Kidney glomerular epithelial cell (primary cell): ENCODE measurements at regions not wholly inside any gene's neighbourhood (a gene's known extent, or its start where the extent isn't known, plus 50 kb on each side); places are given as distances from the start of the nearest gene placed in this dataset.
A peak's percentile ranks its signal among the peaks of the same experiment; 100 is the strongest.

Experiments
- DNase-seq: peaks from one replicate; lab custom pipeline; 2025; lab: John Stamatoyannopoulos, UW

DNA sequence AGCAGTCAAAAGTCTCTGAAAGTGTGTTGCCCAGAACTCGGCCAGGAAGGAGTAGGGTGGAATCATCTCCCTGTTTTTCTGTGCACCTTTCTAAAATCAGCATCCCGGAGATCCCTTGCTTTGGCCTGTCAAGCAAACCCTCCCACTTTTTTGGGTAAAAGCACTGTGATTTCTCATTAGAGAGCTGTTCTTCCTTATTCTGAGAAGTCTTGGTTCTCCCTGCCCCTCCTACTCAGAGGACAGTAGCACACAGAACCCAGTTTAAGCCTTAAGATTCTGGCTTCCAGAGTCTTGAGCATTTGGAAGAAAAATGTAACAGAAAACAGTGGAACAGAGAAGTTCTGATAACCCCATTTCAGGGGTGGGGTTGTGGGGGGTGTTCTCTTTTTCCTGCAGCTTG is 52.6 kb upstream of the KATNAL1 start:
- DNase-seq, result no peak

DNA sequence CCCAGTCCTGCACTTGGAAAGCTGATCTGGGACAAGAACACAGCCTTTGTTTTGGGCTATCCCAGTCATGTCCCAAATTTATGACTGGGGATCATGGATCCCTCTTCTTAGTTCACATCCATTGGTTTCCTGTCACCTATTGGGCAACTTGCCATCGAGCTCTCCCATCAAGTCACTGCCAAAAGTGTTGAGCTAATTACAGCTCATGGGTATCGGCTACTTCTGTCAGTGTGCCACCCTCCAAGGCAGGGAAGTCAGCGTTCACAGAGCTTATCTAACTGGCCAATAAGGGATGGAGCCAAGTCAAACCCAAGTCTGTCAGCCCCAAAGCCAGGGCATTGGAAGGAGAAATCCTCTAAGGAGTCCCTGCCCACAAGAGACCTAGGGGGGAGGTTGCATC is 53.2 kb upstream of the KATNAL1 start:
- DNase-seq, result no peak

DNA sequence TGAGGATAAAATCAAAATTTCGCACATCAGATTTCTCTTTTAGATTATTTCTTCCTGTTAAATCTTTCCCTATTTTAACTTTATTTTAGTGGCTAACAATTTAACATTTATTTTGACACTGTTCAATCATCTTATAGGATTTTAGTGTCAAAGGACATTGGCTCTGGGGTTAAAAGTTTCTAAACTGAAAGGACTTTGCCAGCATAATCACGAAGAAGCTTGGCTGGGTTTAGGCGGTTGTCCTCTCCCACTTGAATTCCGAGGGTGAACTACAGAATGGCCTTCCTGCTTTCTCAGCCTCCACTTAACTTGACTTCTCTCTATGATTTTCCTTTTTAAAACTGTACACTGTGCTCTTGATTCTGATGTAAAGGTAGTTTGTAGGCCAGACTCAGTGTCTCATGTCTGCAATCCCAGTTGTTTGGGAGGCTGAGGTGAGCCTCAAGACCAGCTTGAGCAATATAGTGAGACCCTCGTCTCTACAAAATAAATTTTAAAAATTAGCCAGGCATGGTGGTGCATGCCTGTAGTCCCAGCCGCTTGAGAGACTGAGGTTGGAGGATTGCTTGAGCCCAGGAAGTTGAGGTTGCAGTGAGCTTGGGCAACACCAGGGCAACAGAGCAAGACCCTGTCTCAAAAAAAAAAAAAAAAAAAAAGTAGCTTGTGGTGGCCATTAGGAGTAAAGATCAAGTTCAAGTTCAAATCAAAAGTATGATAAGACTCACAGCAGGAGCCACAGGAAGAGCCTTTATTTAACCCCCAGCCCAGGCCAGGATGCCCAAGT is 54.8 kb upstream of the KATNAL1 start:
- DNase-seq, result no peak

DNA sequence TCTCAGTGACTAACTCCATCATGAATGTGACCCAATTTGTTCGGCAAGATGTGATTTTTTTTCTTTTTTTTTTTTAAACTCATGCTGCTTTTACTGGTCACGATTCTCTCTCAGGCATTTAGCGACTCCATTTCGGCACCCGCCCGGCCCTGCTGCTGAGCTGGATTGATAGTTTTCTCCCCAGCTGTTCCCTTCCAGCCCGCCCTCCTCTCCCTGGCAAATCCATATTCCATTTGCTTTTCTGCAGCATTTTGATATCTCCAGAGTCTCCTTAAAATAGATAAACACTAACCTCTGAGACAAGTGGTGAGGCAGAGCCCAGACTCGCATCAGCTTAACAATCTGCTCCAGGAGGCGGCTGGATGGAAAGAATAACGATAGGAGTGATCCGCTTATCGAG is 55.5 kb upstream of the KATNAL1 start:
- DNase-seq, result no peak

DNA sequence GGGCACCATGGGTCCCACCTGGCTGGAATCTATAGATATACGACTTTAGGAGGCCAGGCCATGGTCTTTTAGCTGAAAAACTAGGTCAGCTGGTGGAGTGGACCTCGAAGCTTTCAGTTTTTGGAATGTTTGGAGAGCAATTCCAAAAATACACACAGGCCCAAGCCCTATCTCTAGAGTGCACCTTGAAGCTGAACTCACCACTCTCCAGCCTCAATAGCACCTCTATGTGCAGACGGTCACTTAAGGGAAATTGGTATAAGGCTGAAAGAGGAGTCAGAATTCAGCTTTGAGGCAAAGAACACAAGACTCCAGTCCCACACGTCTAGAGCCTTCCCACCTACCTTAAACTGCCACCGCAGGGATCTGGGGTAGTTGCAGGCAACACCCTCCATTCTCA is 56.4 kb upstream of the KATNAL1 start:
- DNase-seq, result no peak

DNA sequence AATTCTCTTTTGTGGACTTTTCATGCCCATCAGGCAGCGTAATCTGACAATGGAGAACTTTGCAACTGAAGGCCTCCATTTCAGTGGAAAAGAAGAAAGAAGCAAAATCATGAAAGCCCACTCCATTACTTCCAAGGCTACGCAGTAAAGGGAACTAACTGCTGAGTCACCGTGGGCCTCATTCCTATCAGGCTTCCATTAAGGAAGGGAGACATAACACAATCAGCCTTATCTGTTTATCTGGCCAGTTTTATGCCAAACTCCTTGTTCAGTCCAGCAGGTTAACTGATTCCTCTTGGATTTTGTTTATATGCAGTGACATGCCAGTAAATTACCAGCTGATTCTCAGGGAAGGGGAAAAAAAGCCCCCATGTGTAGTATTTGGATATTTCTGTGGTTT is 56.8 kb upstream of the KATNAL1 start:
- DNase-seq, result no peak

DNA sequence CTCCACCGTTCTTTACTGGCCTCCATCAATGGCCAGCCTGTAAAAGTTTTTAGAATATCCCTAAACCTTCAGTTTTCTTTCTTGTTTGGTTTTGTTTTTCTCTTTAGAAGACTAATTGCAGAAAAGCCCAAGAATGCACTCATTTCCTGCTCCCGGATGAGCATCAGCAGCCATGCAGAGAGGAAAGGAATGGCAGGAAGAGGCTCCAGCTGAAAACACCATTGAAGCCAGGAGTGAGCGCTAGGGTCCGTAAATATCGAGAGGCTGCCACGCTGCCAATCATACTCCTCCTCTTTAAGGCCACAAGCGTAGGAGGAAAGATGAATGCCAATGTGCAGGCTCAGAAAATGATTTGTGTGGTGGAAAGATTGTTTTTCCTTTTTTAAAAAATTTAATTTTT is 57.4 kb upstream of the UBE2L5 start:
- peak; percentile 68 for DNase-seq

DNA sequence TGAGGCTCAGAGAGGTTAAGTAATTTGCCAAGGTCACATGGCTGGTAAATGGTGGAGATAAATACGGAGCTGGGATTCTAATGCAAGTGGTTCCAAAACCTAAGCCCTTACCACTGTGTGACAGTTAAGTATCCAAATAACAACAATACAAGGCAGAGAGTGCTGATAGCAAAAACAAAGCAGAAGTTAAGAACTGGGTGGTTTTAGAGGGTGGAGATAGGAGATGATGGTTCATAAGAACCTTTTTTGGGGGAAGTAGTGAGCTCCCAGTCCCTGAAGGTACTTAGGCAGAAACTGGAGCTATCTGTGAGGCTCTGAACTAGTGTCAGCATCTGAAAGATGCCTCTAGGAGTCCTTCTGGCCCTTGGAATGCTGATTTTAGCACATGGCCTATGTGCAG is 56.2 kb upstream of the UBE2L5 start:
- DNase-seq, result no peak

DNA sequence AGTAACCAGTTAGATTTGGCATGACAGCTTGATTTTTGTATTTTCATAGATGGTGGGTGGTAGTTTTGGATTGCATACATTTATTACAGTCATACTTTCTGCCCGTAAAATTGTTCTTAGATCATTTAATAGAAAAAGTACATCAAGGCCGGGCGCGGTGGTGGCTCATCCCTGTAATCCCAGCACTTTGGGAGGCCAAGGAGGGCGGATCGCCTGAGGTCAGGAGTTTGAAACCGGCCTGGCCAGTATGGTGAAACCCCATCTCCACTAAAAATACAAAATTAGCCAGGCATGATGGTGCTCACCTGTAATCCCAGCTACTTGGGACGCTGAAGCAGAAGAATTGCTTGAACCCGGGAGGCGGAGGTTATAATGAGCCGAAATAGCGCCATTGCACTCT is 55.0 kb upstream of the UBE2L5 start:
- no peak for DNase-seq

DNA sequence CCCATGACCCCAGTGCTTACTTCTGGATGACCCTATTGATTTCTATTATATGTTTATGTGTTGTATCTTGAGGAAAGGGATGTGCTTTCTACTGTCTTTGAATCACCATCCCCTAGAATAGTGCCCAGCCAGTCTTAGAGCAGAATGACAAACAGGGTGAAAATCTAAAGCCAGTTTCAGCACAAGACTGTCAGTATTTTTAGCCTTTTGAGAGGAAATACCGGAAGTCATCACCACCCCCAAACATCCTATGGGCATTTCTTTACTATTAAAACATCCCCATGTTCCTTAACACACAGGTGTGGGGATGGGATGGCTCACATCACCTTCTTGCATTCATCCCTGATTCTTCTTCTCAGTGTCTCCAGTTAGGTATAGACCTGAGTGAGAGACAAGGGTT is 52.1 kb upstream of the UBE2L5 start:
- no peak for DNase-seq

DNA sequence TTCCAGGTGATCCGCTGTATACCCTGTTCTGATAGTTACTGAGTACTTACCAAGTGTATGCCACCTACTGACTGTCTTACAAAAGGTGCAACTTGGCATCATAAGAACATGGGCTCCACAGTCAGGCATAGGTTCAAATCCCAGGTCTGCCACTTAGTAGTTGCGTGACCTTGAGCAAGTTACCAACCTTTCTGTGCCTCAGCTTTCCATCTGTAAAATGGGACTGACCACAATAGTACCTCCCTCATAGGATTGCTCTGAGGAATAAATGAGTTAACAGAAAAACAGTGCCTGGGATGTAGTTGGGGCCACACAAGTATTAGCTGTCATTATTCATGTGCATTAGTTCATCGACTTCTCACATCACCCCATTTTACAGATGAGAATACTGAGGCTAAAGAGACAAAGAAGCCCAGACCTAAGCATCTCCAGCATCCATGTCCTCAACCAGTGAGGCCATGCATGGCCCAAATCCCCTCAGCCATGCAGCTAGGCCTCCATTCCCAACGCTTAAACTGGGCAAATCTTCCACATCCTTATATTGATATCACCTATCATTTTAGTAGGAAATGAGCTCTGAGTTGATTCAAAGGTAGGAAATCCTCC is 51.3 kb upstream of the UBE2L5 start:
- no peak for DNase-seq

DNA sequence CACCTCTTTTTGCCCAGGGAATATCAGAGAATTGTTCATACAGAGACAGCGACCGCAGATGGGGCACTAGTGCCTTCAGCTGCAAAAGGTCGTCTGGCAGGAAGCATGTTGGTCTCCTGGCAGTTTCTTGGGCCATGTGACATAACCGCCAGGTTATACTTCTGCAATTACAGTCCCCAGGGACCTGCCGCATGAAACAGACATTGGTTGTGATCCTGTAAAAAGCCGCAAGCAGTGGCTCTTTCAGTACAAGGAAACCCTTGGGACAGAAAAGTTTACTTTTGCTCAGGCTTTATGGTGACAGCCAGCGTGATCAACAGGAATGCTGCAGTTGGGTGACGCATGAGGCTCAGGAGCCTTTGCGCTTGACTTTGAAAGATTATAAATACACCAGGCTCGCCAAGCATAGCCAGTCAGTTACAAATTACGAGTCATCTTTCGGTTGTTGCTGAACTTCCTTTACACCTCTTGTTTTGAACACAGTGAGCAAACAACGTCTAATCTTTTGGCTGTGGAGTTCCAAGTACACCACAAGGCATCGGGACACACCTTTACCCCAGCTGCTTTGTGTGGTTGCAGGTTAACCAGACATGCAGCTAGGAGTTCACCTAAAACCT is 50.5 kb upstream of the UBE2L5 start:
- DNase-seq, result peak; percentile 59
